HepG2 (cell line): ENCODE measurements at regions not wholly inside any gene's neighbourhood (a gene's known extent, or its start where the extent isn't known, plus 50 kb on each side); places are given as distances from the start of the nearest gene placed in this dataset.
A peak's percentile ranks its signal among the peaks of the same experiment; 100 is the strongest.

Source experiments
- ATAC-seq: fragments of 200-7000 bp; cut with Tn5 transposase; 3 replicates; pipeline ENCODE4 v1.9.1; 2020; ENCODE audit warnings: mild to moderate bottlenecking, moderate library complexity
- BruUV-seq: library from RNA; stranded (reverse); fragments of 400-500 nt; replicated peaks from 2 replicates; lab custom pipeline; 2021; lab: Mats Ljungman, UMichigan
- CTCF ChIA-PET: fragments of 300-600 bp; formaldehyde crosslinking; extraction: SDS; loops from one replicate; lab custom pipeline; 2021; ENCODE audit warnings: low total read pairs, inconsistent platforms, low intra/inter-chr PET ratio; lab: Yijun Ruan, JAX
- POLR2A ChIA-PET: fragments of 350-600 bp; sonication (Branson Sonifier 250); formaldehyde crosslinking; loops from one replicate; lab custom pipeline; 2020; ENCODE audit warnings: antibody characterized with exemption, inconsistent platforms; lab: Yijun Ruan, JAX
- DNase-seq: peaks from one replicate; pipeline ENCODE4 v3.0.0-alpha.2; 2015; ENCODE audit warnings: low spot score
- FAIRE-seq: peaks from 3 replicates; lab custom pipeline; 2011; peaks lifted over from hg19 to GRCh38; lab: Jason Lieb, UNC
- H2AFZ ChIP-seq: one replicate; pipeline ENCODE4 v1.6.1; 2011; ENCODE audit warnings: low read length, inconsistent platforms
- H3K27ac ChIP-seq: fragments of 300-600 bp; 3 replicates; pipeline ENCODE4 v1.8.0; 2011; ENCODE audit warnings: mixed run types, mild to moderate bottlenecking, mixed read lengths, low read length, inconsistent platforms; ENCODE audit not compliant: insufficient read depth; ENCODE audit errors: extremely low read length
- H3K27me3 ChIP-seq, 2 experiments: fragments of 200-600 bp in 1 of 2; 2 replicates in 1 of 2; 3 replicates in 1 of 2; pipeline versions ENCODE4 v1.6.0 to v1.8.0; 2011; ENCODE audit warnings: low read length in 2 of 2, mild to moderate bottlenecking in 2 of 2, moderate library complexity in 2 of 2, inconsistent platforms in 1 of 2; ENCODE audit not compliant: insufficient read depth in 2 of 2, control insufficient read depth in 1 of 2
- H3K36me3 ChIP-seq, 2 experiments: fragments of 200-600 bp in 1 of 2; replicated peaks in 1 of 2; 2 replicates in 1 of 2; 3 replicates in 1 of 2; pipeline versions ENCODE4 v1.5.1 to v1.8.0; 2011; ENCODE audit warnings: low read length in 2 of 2, inconsistent platforms in 1 of 2; ENCODE audit not compliant: insufficient read depth in 2 of 2, control insufficient read depth in 1 of 2
- H3K4me1 ChIP-seq: 2 replicates; pipeline ENCODE4 v1.5.1; 2012; ENCODE audit warnings: low read length, inconsistent platforms; ENCODE audit not compliant: insufficient read depth
- H3K4me2 ChIP-seq: 2 replicates; pipeline ENCODE4 v1.6.0; 2011; ENCODE audit warnings: low read depth, low read length, inconsistent platforms
- H3K4me3 ChIP-seq, 3 experiments: fragments of 200-600 bp in 1 of 3; sonication (generic), shearing (Covaris generic) in 1 of 3; replicated peaks in 1 of 3; 2 replicates each; pipeline ENCODE4 v1.5.1; 2011 to 2016; ENCODE audit warnings: low read length in 3 of 3, inconsistent platforms in 2 of 3, low read depth in 2 of 3, mild to moderate bottlenecking in 2 of 3, control low read depth in 1 of 3, mixed read lengths in 1 of 3; ENCODE audit not compliant: insufficient read depth in 1 of 3
- H3K79me2 ChIP-seq: one replicate; pipeline ENCODE4 v1.6.1; 2011; ENCODE audit warnings: low read length, inconsistent platforms; ENCODE audit not compliant: insufficient read depth
- H3K9ac ChIP-seq: 2 replicates; pipeline ENCODE4 v1.6.0; 2011; ENCODE audit warnings: mild to moderate bottlenecking, low read depth, low read length, inconsistent platforms; ENCODE audit not compliant: insufficient read depth
- H3K9me3 ChIP-seq: 2 replicates; pipeline ENCODE4 v1.5.1; 2012; ENCODE audit warnings: mild to moderate bottlenecking, low read length
- H4K20me1 ChIP-seq: 2 replicates; pipeline ENCODE4 v1.6.0; 2011; ENCODE audit warnings: inconsistent platforms, mild to moderate bottlenecking, low read length, moderate library complexity; ENCODE audit not compliant: insufficient read depth
- HOXD1 ChIP-seq: sonication (generic); formaldehyde crosslinking; IDR thresholded peaks from 2 replicates; pipeline ENCODE4 v1.5.0; 2020; ENCODE audit warnings: missing genetic modification reagents
- MXD4 ChIP-seq: IDR thresholded peaks from 2 replicates; pipeline ENCODE4 v1.6.1; 2016; ENCODE audit warnings: mild to moderate bottlenecking, missing biosample characterization, missing genetic modification reagents
- PRMT3 ChIP-seq: sonication (generic); formaldehyde crosslinking; IDR thresholded peaks from 2 replicates; pipeline ENCODE4 v1.8.1; 2022; ENCODE audit warnings: low read depth, mild to moderate bottlenecking, moderate library complexity, missing genetic modification reagents, borderline replicate concordance
- TCF7L2 ChIP-seq: IDR thresholded peaks from 2 replicates; pipeline ENCODE4 v1.6.1; 2011; ENCODE audit warnings: mild to moderate bottlenecking, low read depth, low read length, moderate library complexity
- ZBTB40 ChIP-seq, 2 experiments: fragments of 450-650 bp in 1 of 2; sonication (generic) in 1 of 2; formaldehyde crosslinking in 1 of 2; IDR thresholded peaks; 2 replicates each; pipeline versions ENCODE4 v1.6.1 to v1.8.0; 2016 to 2022; ENCODE audit warnings: antibody characterized with exemption in 1 of 2, mild to moderate bottlenecking in 1 of 2, missing genetic modification reagents in 1 of 2
- ZNF629 ChIP-seq: sonication (generic); formaldehyde crosslinking; conservative IDR thresholded peaks from 2 replicates; pipeline ENCODE4 v1.5.0; 2020; ENCODE audit warnings: missing genetic modification reagents
- WGBS: methylation state at CpG from one replicate; pipeline ENCODE4 v1.1.6; 2017; ENCODE audit warnings: low lambda C conversion rate; 5-methylcytosine and 5-hydroxymethylcytosine counted together
- in situ Hi-C: cut with HindIII; loops from 2 replicates; pipeline ENCODE4 v1.10.0; 2017; ENCODE audit warnings: low pct_unique_long_range_greater_than_20kb; ENCODE audit not compliant: extremely low pct_ligation_motif_present
- intact Hi-C: fragments of 100-400 bp; cut with micrococcal nuclease; formaldehyde crosslinking; loops from one replicate; pipeline ENCODE4 v1.10.0; 2022; ENCODE audit not compliant: unreplicated experiment

DNA sequence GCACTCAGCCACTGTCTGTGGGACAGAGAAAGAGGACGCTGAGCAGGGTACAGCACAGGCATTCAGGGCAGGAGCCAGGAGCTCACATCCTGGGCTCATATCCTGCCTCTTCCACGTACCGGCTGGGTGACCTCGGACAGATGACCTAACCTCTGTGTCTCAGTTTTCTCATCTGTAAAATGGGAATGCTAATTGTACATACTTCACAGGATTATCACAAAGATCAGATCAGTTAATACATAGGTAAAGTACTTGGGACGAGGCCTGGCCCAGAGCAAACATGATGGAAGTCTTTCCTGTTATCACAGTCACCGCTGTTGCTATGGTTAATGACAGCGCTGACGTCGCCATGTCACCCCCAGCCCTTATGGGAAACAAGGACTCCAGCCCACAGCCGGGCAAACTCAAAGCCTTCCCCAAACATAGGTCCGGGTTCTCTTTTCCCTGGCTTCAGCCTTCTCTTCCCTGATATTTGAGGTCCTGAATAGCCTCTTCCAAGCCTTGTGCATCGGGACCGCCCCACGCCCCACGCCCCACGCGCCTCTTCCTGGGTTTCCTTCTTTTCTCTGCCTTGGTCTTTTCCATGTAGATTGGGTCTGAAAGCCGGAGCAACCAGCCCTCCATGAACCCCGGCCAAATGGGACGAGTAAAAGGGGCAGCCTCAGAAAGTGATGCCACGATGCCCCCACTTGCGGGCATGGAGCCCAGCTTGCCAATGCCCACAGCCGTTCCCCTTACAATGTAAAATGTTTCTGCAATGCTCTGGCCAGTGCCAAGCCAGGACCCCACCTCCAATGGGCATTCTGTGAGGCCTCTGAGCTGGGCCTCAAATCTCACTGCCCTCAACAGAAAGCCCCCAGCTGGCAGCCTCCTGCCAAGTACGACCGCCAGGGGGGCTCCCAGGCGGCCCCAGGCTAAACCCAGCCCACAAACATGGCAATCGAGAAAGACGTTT is 125.4 kb downstream of the RFLNA start:
- no peaks in the 10 kb centered on the region for H3K9me3 ChIP-seq
- in situ Hi-C loops (no loop called here), intact Hi-C loops (no loop called here)
- DNase-seq (no peak), FAIRE-seq (no peak), ATAC-seq (no peak)
- H3K27ac ChIP-seq, result no peak overlapping the region
- TF ChIP-seq ZNF629 (CRISPR knock-in tag), result peak; percentile 89
- no peak for TF ChIP-seq PRMT3
- no peak for TF ChIP-seq TCF7L2
- TF ChIP-seq MXD4 (CRISPR knock-in tag), result no peak
- no peak overlapping the region for H3K4me2 ChIP-seq
- POLR2A ChIA-PET, result no interaction called here
- 97% methylated on average over 28 of the region's 28 CpGs for WGBS
- no peaks in the 10 kb centered on the region for H4K20me1 ChIP-seq
- no TSS peak for BruUV-seq
- no peak overlapping the region for H2AFZ ChIP-seq
- H3K79me2 ChIP-seq, result no peaks in the 10 kb centered on the region
- no peaks in the 10 kb centered on the region for H3K27me3 ChIP-seq
- no peak overlapping the region for H3K4me3 ChIP-seq
- H3K36me3 ChIP-seq, result peaks cover 3 to 12% of the 10 kb centered on the region in 2 experiments; a peak in 3 of 5 replicates
- peaks cover 25% of the 10 kb centered on the region for H3K4me1 ChIP-seq
- no peak overlapping the region for H3K9ac ChIP-seq
- CTCF ChIA-PET, result no interaction called here

- no peak overlapping the region for H3K9ac ChIP-seq
- H3K36me3 ChIP-seq, result peaks cover 3 to 12% of the 10 kb centered on the region in 2 experiments; a peak in 3 of 5 replicates
- ChIA-PET CTCF (no interaction called here), POLR2A (no interaction called here)
- WGBS, result 98% methylated on average over 13 of the region's 21 CpGs
- H4K20me1 ChIP-seq, result no peaks in the 10 kb centered on the region
- no peak for ATAC-seq
- no TSS peak for BruUV-seq
- H2AFZ ChIP-seq, result no peak overlapping the region
- H3K27ac ChIP-seq, result no peak overlapping the region
- no peaks in the 10 kb centered on the region for H3K9me3 ChIP-seq
- H3K4me2 ChIP-seq, result no peak overlapping the region
- no peak for DNase-seq
- no peaks in the 10 kb centered on the region for H3K79me2 ChIP-seq
- FAIRE-seq, result no peak
- no peak overlapping the region for H3K4me3 ChIP-seq
- no peaks in the 10 kb centered on the region for H3K27me3 ChIP-seq
- intact Hi-C loops, result no loop called here
- in situ Hi-C loops, result no loop called here
- peaks cover 25% of the 10 kb centered on the region for H3K4me1 ChIP-seq
- TF ChIP-seq ZBTB40 (IDR thresholded peaks at IDR 0.05), result peak; percentile 84
- peak; percentile 98 for TF ChIP-seq ZBTB40 (CRISPR knock-in tag; IDR thresholded peaks at IDR 0.05)
- TF ChIP-seq HOXD1 (CRISPR knock-in tag), result no peak
Observed at GRCh38 chr12:124419292-124420040, 124.6 kb downstream of the RFLNA start.
